GM12873 (cell line): ENCODE measurements at regions not wholly inside any gene's neighbourhood (a gene's known extent, or its start where the extent isn't known, plus 50 kb on each side); places are given as distances from the start of the nearest gene placed in this dataset.

ENCODE experiments used
- CTCF ChIP-seq: IDR thresholded peaks from 2 replicates; pipeline ENCODE4 v1.5.1; 2012; ENCODE audit warnings: low read depth, mild to moderate bottlenecking, moderate library complexity, low read length, control low read depth; ENCODE audit not compliant: insufficient read depth; ENCODE audit errors: missing control alignments

DNA sequence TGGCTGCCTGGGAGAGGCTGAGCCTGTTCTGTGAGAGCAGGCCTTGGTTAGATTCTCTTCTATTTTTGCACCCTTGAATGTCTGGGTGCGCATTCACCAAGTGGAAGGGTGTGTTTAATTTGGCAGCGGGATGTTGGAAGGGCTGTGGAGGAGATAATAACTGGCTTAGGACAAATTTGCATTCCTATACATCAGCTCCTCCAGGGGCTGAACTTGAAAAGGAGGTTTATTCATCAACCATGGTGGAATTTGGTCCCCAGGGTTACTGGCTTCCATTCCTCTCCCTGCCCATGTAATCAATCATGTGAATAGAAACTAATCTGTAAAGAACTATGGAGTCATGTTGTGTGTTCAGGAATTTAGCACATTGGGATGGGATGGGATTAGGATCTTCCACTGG is 100.2 kb upstream of the FOXF1 start:
- no peak for TF ChIP-seq CTCF

- TF ChIP-seq CTCF: no peak
Observed at GRCh38 chr16:86410529-86410928, 99.8 kb upstream of the FOXF1 start.

DNA sequence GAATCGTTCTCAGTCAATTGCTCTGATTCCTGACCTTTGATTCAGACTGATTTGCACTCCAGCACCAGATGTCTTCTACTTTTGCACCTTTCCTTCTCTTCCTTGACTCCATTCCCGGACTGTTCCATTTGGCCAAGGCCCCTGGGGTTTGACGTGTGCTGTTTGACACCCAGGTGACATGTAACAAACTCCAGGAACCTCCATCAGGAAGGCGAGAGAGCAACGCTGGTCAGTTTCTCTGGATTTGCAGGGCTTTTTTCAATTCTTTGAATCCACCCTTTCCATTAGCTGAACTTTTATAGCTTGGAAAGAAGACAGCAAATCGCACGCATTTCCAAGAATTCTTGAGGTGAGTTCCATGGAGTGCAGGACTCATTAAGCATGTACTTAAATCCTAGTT is 98.4 kb upstream of the FOXF1 start:
- TF ChIP-seq CTCF: no peak

DNA sequence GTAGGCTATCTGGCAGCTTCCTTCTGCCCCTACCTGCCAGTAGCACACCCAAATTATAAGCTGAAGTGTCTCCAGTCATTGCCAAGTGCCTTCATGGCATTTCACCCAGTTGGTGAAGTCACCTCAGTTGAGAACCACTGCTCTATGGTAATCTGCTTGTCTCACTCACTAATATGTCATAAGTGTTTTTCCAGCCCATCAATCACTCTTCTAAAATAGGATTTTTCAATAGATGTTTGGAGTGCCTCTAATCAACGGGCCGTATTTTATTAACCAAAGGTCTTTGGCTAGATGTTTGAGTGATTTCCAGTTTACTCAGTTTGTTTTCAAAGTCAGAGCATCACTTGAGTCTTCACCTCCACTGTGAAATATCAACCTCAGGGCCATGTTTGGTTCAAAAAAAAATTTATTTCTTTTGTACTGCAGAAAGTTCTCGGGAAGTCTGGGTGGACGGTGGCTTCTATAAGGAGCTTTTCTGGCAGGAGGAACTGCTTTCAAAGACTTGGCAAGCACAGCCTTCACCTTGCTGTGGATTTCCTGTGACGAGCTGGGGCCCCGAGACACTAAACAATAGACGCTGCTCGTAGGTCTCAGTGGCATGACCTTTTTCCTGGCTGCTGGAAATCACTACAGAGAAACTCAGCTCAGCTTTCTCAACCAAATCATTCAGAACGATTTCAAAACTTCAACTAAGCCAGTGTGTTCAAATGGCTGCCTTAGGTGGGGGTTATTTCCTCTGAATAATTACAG is 95.2 kb upstream of the FOXF1 start:
- TF ChIP-seq CTCF: no peak

DNA sequence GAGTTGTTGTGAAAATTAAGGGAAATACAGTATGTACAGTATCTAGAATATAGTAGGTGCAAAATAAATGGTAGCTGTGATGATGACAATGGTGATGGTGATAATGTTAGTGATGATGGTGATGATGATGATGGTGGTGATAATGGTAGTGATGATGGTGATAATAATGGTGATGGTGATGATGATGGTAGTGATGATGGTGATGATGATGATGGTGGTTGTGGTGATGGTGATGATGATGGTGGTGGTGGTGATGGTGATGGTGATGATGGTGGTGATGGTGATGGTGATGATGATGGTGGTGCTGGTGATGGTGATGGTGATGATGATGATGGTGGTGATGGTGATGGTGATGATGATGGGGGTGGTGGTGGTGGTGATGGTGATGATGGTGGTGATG is 91.3 kb upstream of the FOXF1 start:
- no peak for TF ChIP-seq CTCF

- no peak for TF ChIP-seq CTCF
Observed at GRCh38 chr16:86419518-86419917, 90.8 kb upstream of the FOXF1 start.

DNA sequence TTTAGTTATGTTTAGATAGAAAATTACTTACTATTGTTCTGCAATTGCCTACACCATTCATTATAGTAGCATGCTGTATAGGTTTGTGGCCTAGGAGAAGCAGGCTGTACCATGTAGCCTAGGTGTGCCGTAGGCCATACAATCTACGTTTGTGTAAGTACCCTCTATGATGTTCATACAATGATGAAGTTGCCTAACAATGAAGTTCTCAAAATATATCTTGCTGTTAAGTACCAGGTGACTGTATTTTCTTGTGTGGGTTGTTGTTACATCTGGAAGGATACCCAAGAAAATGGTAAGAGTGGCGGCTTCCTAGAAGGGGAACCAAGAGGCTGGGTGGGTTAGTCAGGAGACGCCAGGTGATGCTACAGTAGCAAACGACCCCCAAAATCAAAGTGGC is 88.3 kb upstream of the FOXF1 start:
- no peak for TF ChIP-seq CTCF
